Colonic mucosa (tissue), 4 donors: ENCODE measurements at regions not wholly inside any gene's neighbourhood (a gene's known extent, or its start where the extent isn't known, plus 50 kb on each side); places are given as distances from the start of the nearest gene placed in this dataset.

Experiments used
- DNase-seq: peaks from one replicate; pipeline ENCODE4 v3.0.0-alpha.2; 2020
- H3K27ac ChIP-seq: fragments of 200-600 bp; one replicate; pipeline ENCODE4 v1.8.0; 2021
- H3K27me3 ChIP-seq: fragments of 200-600 bp; one replicate; pipeline ENCODE4 v1.8.0; 2021
- H3K36me3 ChIP-seq: fragments of 200-600 bp; one replicate; pipeline ENCODE4 v1.8.0; 2021
- H3K4me1 ChIP-seq: fragments of 200-600 bp; one replicate; pipeline ENCODE4 v1.8.0; 2021; ENCODE audit warnings: mild to moderate bottlenecking
- H3K4me3 ChIP-seq: fragments of 200-600 bp; one replicate; pipeline ENCODE4 v1.8.0; 2021
- H3K9ac ChIP-seq, 2 donors: one replicate each; pipeline ENCODE4 v1.7.0; 2013; ENCODE audit warnings: control low read depth in 2 of 2, low read depth in 2 of 2, low read length in 2 of 2
- H3K9me3 ChIP-seq: fragments of 200-600 bp; one replicate; pipeline ENCODE4 v1.8.0; 2021
- intact Hi-C: fragments of 100-400 bp; cut with DNase I; formaldehyde crosslinking; loops from one replicate; pipeline ENCODE4 v1.14.1; 2022
- TF ChIP-seq, protein P1 (sequence below): fragments of 200-600 bp; IDR thresholded peaks from one replicate; pipeline ENCODE4 v1.8.0; 2022; ENCODE audit warnings: antibody characterized with exemption, mild to moderate bottlenecking
- donor health status: healthy.
- donor health status: DM: no; HTN: no; CAD: no.
- donor health status: DM: no; HTN: no; CAD: no.

DNA sequence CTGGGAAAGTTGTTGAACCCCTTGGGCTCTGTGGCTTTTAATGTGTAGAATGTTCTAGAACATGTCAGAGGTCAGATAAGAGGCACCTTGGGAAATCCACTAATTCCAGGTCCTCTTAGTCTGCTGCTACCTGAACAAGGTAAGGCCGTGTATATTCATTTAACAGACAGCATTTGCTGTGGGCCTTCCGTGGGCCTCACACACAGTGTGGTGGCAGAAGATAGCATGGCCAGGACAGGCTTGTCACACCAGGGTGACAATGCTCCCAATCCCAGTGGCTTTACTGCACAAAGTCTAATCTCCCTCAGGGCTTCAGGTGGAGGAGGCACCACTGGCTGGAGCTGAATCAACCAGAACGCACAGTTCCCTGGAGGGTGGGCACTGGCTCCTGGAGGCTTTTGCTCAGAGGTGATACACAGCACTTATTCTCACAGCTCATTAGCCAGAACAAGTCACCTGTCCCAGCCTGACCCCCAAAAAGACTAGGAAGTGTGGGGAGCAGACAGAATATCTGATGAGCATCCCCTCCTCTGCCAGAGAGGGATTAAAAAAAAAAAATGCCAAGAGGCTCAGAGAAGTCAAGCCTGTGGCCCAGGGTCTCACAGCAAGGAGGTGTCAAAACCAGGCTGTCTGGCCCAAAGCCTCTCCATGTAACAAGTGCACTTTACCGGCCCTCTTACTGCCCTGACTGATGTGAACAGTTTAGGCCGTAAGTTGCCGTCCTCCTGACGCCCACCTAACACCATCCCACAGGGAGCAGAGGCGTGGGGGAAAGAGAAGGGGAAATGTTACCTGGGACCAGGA lies 216.9 kb upstream of the RAB6C start:
- no peaks in the 10 kb centered on the region for H3K36me3 ChIP-seq
- DNase-seq: no peak
- no peaks in the 10 kb centered on the region for H3K4me1 ChIP-seq
- no peak overlapping the region for H3K27ac ChIP-seq
- intact Hi-C loops: no loop called here
- no peaks in the 10 kb centered on the region for H3K27me3 ChIP-seq
- H3K9ac ChIP-seq: no peak overlapping the region
- no peaks in the 10 kb centered on the region for H3K9me3 ChIP-seq
- TF ChIP-seq, protein P1, sequence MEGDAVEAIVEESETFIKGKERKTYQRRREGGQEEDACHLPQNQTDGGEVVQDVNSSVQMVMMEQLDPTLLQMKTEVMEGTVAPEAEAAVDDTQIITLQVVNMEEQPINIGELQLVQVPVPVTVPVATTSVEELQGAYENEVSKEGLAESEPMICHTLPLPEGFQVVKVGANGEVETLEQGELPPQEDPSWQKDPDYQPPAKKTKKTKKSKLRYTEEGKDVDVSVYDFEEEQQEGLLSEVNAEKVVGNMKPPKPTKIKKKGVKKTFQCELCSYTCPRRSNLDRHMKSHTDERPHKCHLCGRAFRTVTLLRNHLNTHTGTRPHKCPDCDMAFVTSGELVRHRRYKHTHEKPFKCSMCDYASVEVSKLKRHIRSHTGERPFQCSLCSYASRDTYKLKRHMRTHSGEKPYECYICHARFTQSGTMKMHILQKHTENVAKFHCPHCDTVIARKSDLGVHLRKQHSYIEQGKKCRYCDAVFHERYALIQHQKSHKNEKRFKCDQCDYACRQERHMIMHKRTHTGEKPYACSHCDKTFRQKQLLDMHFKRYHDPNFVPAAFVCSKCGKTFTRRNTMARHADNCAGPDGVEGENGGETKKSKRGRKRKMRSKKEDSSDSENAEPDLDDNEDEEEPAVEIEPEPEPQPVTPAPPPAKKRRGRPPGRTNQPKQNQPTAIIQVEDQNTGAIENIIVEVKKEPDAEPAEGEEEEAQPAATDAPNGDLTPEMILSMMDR: no peak
- H3K4me3 ChIP-seq: no peak overlapping the region

GRCh38 chr2:129763190-129763846 lies 216.1 kb upstream of the RAB6C start:
- no peaks in the 10 kb centered on the region for H3K36me3 ChIP-seq
- intact Hi-C loops: no loop called here
- TF ChIP-seq, protein P1: no peak
- H3K4me3 ChIP-seq: no peak overlapping the region
- H3K4me1 ChIP-seq: no peaks in the 10 kb centered on the region
- no peak overlapping the region for H3K9ac ChIP-seq
- no peaks in the 10 kb centered on the region for H3K27me3 ChIP-seq
- no peaks in the 10 kb centered on the region for H3K9me3 ChIP-seq
- no peak overlapping the region for H3K27ac ChIP-seq
- DNase-seq: no peak

DNA sequence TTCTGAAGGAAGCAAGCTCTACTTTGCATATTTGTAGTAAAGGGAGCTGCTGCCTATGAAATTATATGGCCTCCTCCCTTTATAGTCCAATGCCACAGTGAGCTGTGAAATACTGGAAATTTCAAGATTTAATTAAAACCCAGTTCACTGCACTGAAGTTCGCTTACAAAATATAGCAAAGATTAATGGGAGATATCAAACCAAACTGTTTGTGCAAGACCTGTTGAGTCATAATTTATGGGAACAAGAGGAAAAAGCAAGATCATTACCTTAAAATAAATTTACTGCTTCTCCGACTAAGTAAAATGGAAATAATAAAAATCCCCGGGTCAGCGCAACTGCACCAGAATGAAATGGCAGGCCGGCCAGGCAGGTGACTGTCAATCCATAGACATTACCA lies 215.5 kb upstream of the RAB6C start:
- Histone ChIP-seq H3K4me1 (no peaks in the 10 kb centered on the region), H3K4me3 (no peak overlapping the region), H3K27ac (no peak overlapping the region), H3K9me3 (no peaks in the 10 kb centered on the region), H3K9ac (no peak overlapping the region), H3K36me3 (no peaks in the 10 kb centered on the region), H3K27me3 (no peaks in the 10 kb centered on the region)
- TF ChIP-seq, protein P1: no peak
- no peak for DNase-seq
- intact Hi-C loops: no loop called here

GRCh38 chr2:129764376-129765325 lies 214.8 kb upstream of the RAB6C start:
- no peak overlapping the region for H3K27ac ChIP-seq
- intact Hi-C loops: no loop called here
- TF ChIP-seq, protein P1: no peak
- no peak overlapping the region for H3K4me3 ChIP-seq
- no peaks in the 10 kb centered on the region for H3K36me3 ChIP-seq
- no peak for DNase-seq
- no peaks in the 10 kb centered on the region for H3K27me3 ChIP-seq
- no peak overlapping the region for H3K9ac ChIP-seq
- no peaks in the 10 kb centered on the region for H3K9me3 ChIP-seq
- no peaks in the 10 kb centered on the region for H3K4me1 ChIP-seq

DNA sequence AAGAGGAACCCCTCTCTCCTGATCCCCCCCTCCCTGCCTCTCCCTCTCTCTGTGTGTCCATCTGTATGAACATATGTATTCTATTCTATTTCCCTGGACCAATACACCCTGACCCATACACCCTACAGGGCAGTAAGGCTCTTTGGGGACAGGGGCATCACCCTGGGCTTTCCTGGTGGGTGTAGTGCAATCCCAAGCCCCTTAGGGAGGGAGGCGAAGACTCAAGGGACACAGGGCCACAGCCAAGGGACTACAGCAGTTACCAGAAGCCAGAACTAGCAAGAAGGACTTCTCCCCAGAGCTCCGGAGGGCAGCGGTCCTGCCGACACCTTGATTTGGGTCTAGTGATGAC lies 214.2 kb upstream of the RAB6C start:
- TF ChIP-seq, protein P1: no peak
- Histone ChIP-seq H3K9ac (no peak overlapping the region), H3K9me3 (no peaks in the 10 kb centered on the region), H3K27ac (no peak overlapping the region), H3K27me3 (no peaks in the 10 kb centered on the region), H3K36me3 (no peaks in the 10 kb centered on the region), H3K4me3 (no peak overlapping the region), H3K4me1 (no peaks in the 10 kb centered on the region)
- intact Hi-C loops: no loop called here
- DNase-seq: no peak
